SK-N-SH (cell line): ENCODE measurements at regions not wholly inside any gene's neighbourhood (a gene's known extent, or its start where the extent isn't known, plus 50 kb on each side); places are given as distances from the start of the nearest gene placed in this dataset.
A peak's percentile ranks its signal among the peaks of the same experiment; 100 is the strongest.

Experiments
- CTCF ChIA-PET: fragments of 300-600, 350-600 bp; formaldehyde crosslinking; extraction: SDS; loops from one replicate; lab custom pipeline; 2021; lab: Yijun Ruan, JAX
- POLR2A ChIA-PET: fragments of 350-600 bp; sonication (Branson Sonifier 250); formaldehyde crosslinking; extraction: SDS; loops from one replicate; lab custom pipeline; 2020; ENCODE audit warnings: antibody characterized with exemption, inconsistent platforms; lab: Yijun Ruan, JAX
- DNase-seq: peaks from one replicate; pipeline ENCODE4 v3.0.0; 2012
- H2AFZ ChIP-seq: fragments of 200-600 bp; sonication (generic); 2 replicates; pipeline ENCODE4 v1.8.1; 2016; ENCODE audit warnings: antibody characterized with exemption, mild to moderate bottlenecking, low read depth
- H3F3A ChIP-seq: fragments of 200-600 bp; sonication (generic); replicated peaks from 2 replicates; pipeline ENCODE3; 2016; ENCODE audit warnings: antibody characterized with exemption, mild to moderate bottlenecking; ENCODE audit not compliant: insufficient read depth
- H3K27ac ChIP-seq, 2 experiments: fragments of 200-500 bp in 1 of 2; fragments of 200-600 bp in 1 of 2; sonication (Bioruptor generic) in 1 of 2; sonication (generic), shearing (Covaris generic) in 1 of 2; 2 replicates each; pipeline versions ENCODE4 v1.5.1 to v1.6.1; 2014 to 2016; ENCODE audit warnings: low read depth in 2 of 2, inconsistent platforms in 1 of 2, low read length in 1 of 2, mild to moderate bottlenecking in 1 of 2, mixed read lengths in 1 of 2
- H3K27me3 ChIP-seq: fragments of 200-600 bp; sonication (generic), shearing (Covaris generic); 2 replicates; pipeline ENCODE4 v1.6.1; 2016; ENCODE audit warnings: mixed run types; ENCODE audit not compliant: insufficient read depth
- H3K36me3 ChIP-seq, 2 experiments: fragments of 200-500 bp in 1 of 2; fragments of 200-600 bp in 1 of 2; sonication (Bioruptor generic) in 1 of 2; sonication (generic) in 1 of 2; replicated peaks in 1 of 2; 2 replicates each; pipeline versions ENCODE3 to v1.5.1; 2014 to 2016; ENCODE audit warnings: low read length in 1 of 2, mild to moderate bottlenecking in 1 of 2; ENCODE audit not compliant: insufficient read depth in 2 of 2, control insufficient read depth in 1 of 2
- H3K4me1 ChIP-seq, 2 experiments: fragments of 200-500 bp in 1 of 2; fragments of 200-600 bp in 1 of 2; sonication (Bioruptor generic) in 1 of 2; sonication (generic), shearing (Covaris generic) in 1 of 2; 2 replicates each; pipeline versions ENCODE4 v1.5.1 to v1.6.1; 2014 to 2016; ENCODE audit warnings: low read depth in 1 of 2, low read length in 1 of 2, mixed run types in 1 of 2; ENCODE audit not compliant: insufficient read depth in 2 of 2, control insufficient read depth in 1 of 2
- H3K4me2 ChIP-seq: fragments of 200-600 bp; sonication (generic), shearing (Covaris generic); 2 replicates; pipeline ENCODE4 v1.6.1; 2017; ENCODE audit warnings: mixed run types
- H3K4me3 ChIP-seq, 2 experiments: fragments of 200-500 bp in 1 of 2; fragments of 200-600 bp in 1 of 2; sonication (Bioruptor generic) in 1 of 2; sonication (generic), shearing (Covaris generic) in 1 of 2; 2 replicates each; pipeline versions ENCODE4 v1.5.1 to v1.8.1; 2014 to 2016; ENCODE audit warnings: low read depth in 2 of 2, inconsistent platforms in 1 of 2, low read length in 1 of 2, mild to moderate bottlenecking in 1 of 2, mixed read lengths in 1 of 2, moderate library complexity in 1 of 2
- H3K79me2 ChIP-seq: fragments of 200-600 bp; sonication (generic); 2 replicates; pipeline ENCODE4 v1.8.1; 2017; ENCODE audit warnings: mild to moderate bottlenecking; ENCODE audit not compliant: insufficient read depth
- H3K9ac ChIP-seq: fragments of 200-600 bp; sonication (generic); 2 replicates; pipeline ENCODE4 v1.6.1; 2017; ENCODE audit warnings: mixed run types
- H3K9me2 ChIP-seq: fragments of 200-600 bp; sonication (generic); 2 replicates; pipeline ENCODE4 v1.6.1; 2017; ENCODE audit warnings: mixed run types
- H3K9me3 ChIP-seq: fragments of 200-600 bp; sonication (generic); 2 replicates; pipeline ENCODE4 v1.6.1; 2017; ENCODE audit warnings: mixed run types, mild to moderate bottlenecking, moderate library complexity
- H4K20me1 ChIP-seq: fragments of 200-600 bp; sonication (generic); 2 replicates; pipeline ENCODE4 v1.6.1; 2017; ENCODE audit warnings: mild to moderate bottlenecking, mixed run types; ENCODE audit not compliant: insufficient read depth
- EP300 ChIP-seq, 2 experiments: IDR thresholded peaks; 2 replicates each; pipeline versions ENCODE4 v1.4.0 to v1.6.1; 2012; ENCODE audit warnings: borderline replicate concordance in 1 of 2, low read depth in 1 of 2, low read length in 1 of 2
- GATA2 ChIP-seq: sonication (generic); formaldehyde crosslinking; IDR thresholded peaks from 2 replicates; pipeline ENCODE4 v1.5.0; 2020; ENCODE audit warnings: mild to moderate bottlenecking, missing genetic modification reagents
- IRF3 ChIP-seq: fragments of 150-350 bp; IDR thresholded peaks from 2 replicates; pipeline ENCODE4 v1.6.1; 2016; ENCODE audit warnings: mild to moderate bottlenecking, low read depth, low read length
- JUND ChIP-seq: IDR thresholded peaks from 2 replicates; pipeline ENCODE4 v1.4.0; 2012
- MXI1 ChIP-seq: IDR thresholded peaks from 2 replicates; pipeline ENCODE4 v1.6.1; 2012; ENCODE audit warnings: mild to moderate bottlenecking, low read depth, low read length, improper control_type of control experiment
- NFIC ChIP-seq: IDR thresholded peaks from 2 replicates; pipeline ENCODE4 v1.4.0; 2012; ENCODE audit warnings: borderline replicate concordance
- NRF1 ChIP-seq: IDR thresholded peaks from 2 replicates; pipeline ENCODE4 v1.6.1; 2012; ENCODE audit warnings: low read depth, mild to moderate bottlenecking, low read length
- PBX3 ChIP-seq: IDR thresholded peaks from 2 replicates; pipeline ENCODE4; 2012
- POLR2AphosphoS5 ChIP-seq: IDR thresholded peaks from 2 replicates; pipeline ENCODE4 v1.6.1; 2012; ENCODE audit warnings: low read depth, low read length
- RAD21 ChIP-seq: IDR thresholded peaks from 2 replicates; pipeline ENCODE4 v1.6.1; 2012; ENCODE audit warnings: mild to moderate bottlenecking, low read length
- REST ChIP-seq: IDR thresholded peaks from 2 replicates; pipeline ENCODE4 v1.6.1; 2012; ENCODE audit warnings: mild to moderate bottlenecking, low read depth, low read length, moderate library complexity
- RFX5 ChIP-seq: IDR thresholded peaks from 2 replicates; pipeline ENCODE4 v1.6.1; 2012; ENCODE audit warnings: mild to moderate bottlenecking, improper control_type of control experiment, low read length
- TAF1 ChIP-seq: IDR thresholded peaks from 2 replicates; pipeline ENCODE4 v1.6.1; 2012; ENCODE audit warnings: low read depth, mild to moderate bottlenecking, low read length, moderate library complexity, borderline replicate concordance
- WGBS: methylation state at CpG from one replicate; pipeline ENCODE4 v1.1.6; 2017; ENCODE audit warnings: low lambda C conversion rate; 5-methylcytosine and 5-hydroxymethylcytosine counted together

DNA sequence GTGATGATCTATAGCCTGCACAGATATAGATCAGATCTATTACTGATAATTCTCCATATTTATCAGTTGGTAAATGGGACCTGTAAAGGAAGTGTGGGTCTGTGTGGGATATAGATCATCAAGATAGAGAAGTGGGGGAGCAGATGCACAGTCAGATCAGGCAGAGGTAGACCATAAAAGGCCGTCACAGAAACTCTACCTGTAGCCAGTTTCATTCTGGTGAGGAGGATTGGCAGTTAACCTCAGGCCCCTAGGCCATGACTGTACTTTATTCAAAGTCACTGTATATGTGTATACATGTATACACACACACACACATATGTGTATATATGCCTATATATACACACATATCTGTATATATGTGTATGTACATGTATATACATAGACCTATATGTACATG lies 69.1 kb downstream of the ADM start:
- Histone ChIP-seq H4K20me1 (no peaks in the 10 kb centered on the region), H3K27ac (peak overlapping the region; percentile 67 to 79; a peak in 3 of 4 replicates), H3K9me3 (no peaks in the 10 kb centered on the region), H3F3A (peaks cover 15% of the 10 kb centered on the region), H3K36me3 (no peaks in the 10 kb centered on the region), H2AFZ (no peak overlapping the region), H3K27me3 (no peaks in the 10 kb centered on the region), H3K4me1 (peaks cover 11 to 30% of the 10 kb centered on the region in 2 experiments), H3K4me2 (peak overlapping the region; percentile 41; the same call in 1 of the 2 replicates), H3K9me2 (no peaks in the 10 kb centered on the region), H3K79me2 (no peaks in the 10 kb centered on the region), H3K9ac (no peak overlapping the region), H3K4me3 (peak overlapping the region in 1 of 2 experiments; percentile 6; a peak in 1 of 4 replicates)
- ChIA-PET POLR2A (no interaction called here), CTCF (interaction anchor here (1.2 to 2.7 kb wide), 2 partner anchors 8 to 22 kb away, joined by 3 to 20 read pairs; no protein-coding TSS in a partner anchor)
- no peak for DNase-seq
- no peak for TF ChIP-seq RAD21
- TF ChIP-seq NFIC: no peak
- no peak for TF ChIP-seq NRF1
- TF ChIP-seq EP300 (IDR thresholded peaks at IDR 0.05; ENCODE audit: borderline replicate concordance in 1 of 2, low read depth in 1 of 2, low read length in 1 of 2): no peak
- no peak for TF ChIP-seq PBX3
- TF ChIP-seq, all 33 proteins: peak for 0
- 100% methylated on average over 1 of the region's 1 CpG for WGBS

- Histone ChIP-seq H4K20me1 (no peaks in the 10 kb centered on the region), H3K9ac (peak overlapping the region; percentile 21; the same call in 1 of the 2 replicates), H3K27me3 (no peaks in the 10 kb centered on the region), H3K36me3 (no peaks in the 10 kb centered on the region), H3K4me3 (no peak overlapping the region; a peak in 1 of 4 replicates), H3K4me1 (peaks cover 15 to 30% of the 10 kb centered on the region in 2 experiments), H3K79me2 (no peaks in the 10 kb centered on the region), H3K27ac (peak overlapping the region in 1 of 2 experiments; percentile 79), H3F3A (peaks cover 19% of the 10 kb centered on the region)
- POLR2A ChIA-PET: no interaction called here
- no peak for DNase-seq
- CTCF ChIA-PET: interaction anchor here (1.2 to 2.7 kb wide), 3 partner anchors 8 to 31 kb away, joined by 3 to 20 read pairs (median 10); no protein-coding TSS in a partner anchor
- TF ChIP-seq MXI1 (no peak), IRF3 (no peak), REST (no peak), GATA2 (CRISPR knock-in tag) (no peak), POLR2AphosphoS5 (no peak), TAF1 (no peak), JUND (no peak), NFIC (no peak), RFX5 (no peak)
- TF ChIP-seq, all 33 proteins: peak for 0
- Histone ChIP-seq H3K9me3 (no peaks in the 10 kb centered on the region), H3K4me2 (peak overlapping the region; percentile 41), H3K9me2 (no peaks in the 10 kb centered on the region), H2AFZ (no peak overlapping the region)
- WGBS: 38% methylated on average over 1 of the region's 1 CpG
Observed at GRCh38 chr11:10374386-10374785, 69.5 kb downstream of the ADM start.
